Sigmoid colon (tissue), 4 donors: ENCODE measurements at regions not wholly inside any gene's neighbourhood (a gene's known extent, or its start where the extent isn't known, plus 50 kb on each side); places are given as distances from the start of the nearest gene placed in this dataset.

Source experiments
- CTCF ChIP-seq, 4 experiments: fragments of 450-650 bp in 3 of 4; fragments of 200-600 bp in 1 of 4; IDR thresholded peaks; one replicate each; pipeline ENCODE4 v1.5.1; 2016 to 2019; ENCODE audit warnings: antibody characterized with exemption in 4 of 4, mild to moderate bottlenecking in 3 of 4, moderate library complexity in 2 of 4
- POLR2AphosphoS5 ChIP-seq, 4 donors: sonication (generic); formaldehyde crosslinking; IDR thresholded peaks; one replicate each; pipeline ENCODE4 v1.6.1; 2017; ENCODE audit warnings: antibody characterized with exemption in 4 of 4

- TF ChIP-seq POLR2AphosphoS5 (IDR thresholded peaks at IDR 0.05) (no peak), CTCF (IDR thresholded peaks at IDR 0.05) (no peak)
These were observed 152.6 kb upstream of the SMLR1 start for GRCh38 chr6:130674604-130675003.
